ENCODE measurements at regions not wholly inside any gene's neighbourhood (a gene's known extent, or its start where the extent isn't known, plus 50 kb on each side); places are given as distances from the start of the nearest gene placed in this dataset.

GRCh38 chr5:123785162-123786071, 273.4 kb downstream of the CSNK1G3 start:
- no peak for DNase-seq

GRCh38 chr5:123783421-123783820, 271.4 kb downstream of the CSNK1G3 start:
- no peak for DNase-seq

- no peak for DNase-seq
Measured at GRCh38 chr5:123778641-123779040, 266.7 kb downstream of the CSNK1G3 start.

GRCh38 chr5:123776761-123777160, 264.8 kb downstream of the CSNK1G3 start:
- DNase-seq: no peak

- DNase-seq: no peak
Measured at GRCh38 chr5:123771715-123772114, 259.7 kb downstream of the CSNK1G3 start.

GRCh38 chr5:123763201-123763600, 251.2 kb downstream of the CSNK1G3 start:
- DNase-seq: no peak

- no peak for DNase-seq
Measured at GRCh38 chr5:123756816-123757215, 244.8 kb downstream of the CSNK1G3 start.

GRCh38 chr5:123756318-123756665, 244.3 kb downstream of the CSNK1G3 start:
- no peak for DNase-seq

- no peak for DNase-seq
Measured at GRCh38 chr5:123755653-123756317, 243.8 kb downstream of the CSNK1G3 start.

GRCh38 chr5:123754908-123755307, 242.9 kb downstream of the CSNK1G3 start:
- DNase-seq: no peak

- DNase-seq: no peak
Measured at GRCh38 chr5:123753937-123754891, 242.2 kb downstream of the CSNK1G3 start.

- no peak for DNase-seq
Measured at GRCh38 chr5:123753180-123753936, 241.4 kb downstream of the CSNK1G3 start.

GRCh38 chr5:123752552-123753179, 240.7 kb downstream of the CSNK1G3 start:
- DNase-seq: no peak

- DNase-seq: no peak
Measured at GRCh38 chr5:123751670-123752069, 239.7 kb downstream of the CSNK1G3 start.

GRCh38 chr5:123748239-123748638, 236.3 kb downstream of the CSNK1G3 start:
- DNase-seq: no peak

GRCh38 chr5:123746683-123747360, 234.8 kb downstream of the CSNK1G3 start:
- no peak for DNase-seq

- DNase-seq: no peak
Measured at GRCh38 chr5:123743990-123744583, 232.1 kb downstream of the CSNK1G3 start.

- DNase-seq: no peak
Measured at GRCh38 chr5:123735384-123735783, 223.4 kb downstream of the CSNK1G3 start.

- DNase-seq: no peak
Measured at GRCh38 chr5:123732257-123732656, 220.3 kb downstream of the CSNK1G3 start.

GRCh38 chr5:123722451-123722850, 210.5 kb downstream of the CSNK1G3 start:
- DNase-seq: no peak

Measured in stimulated activated CD4-positive, alpha-beta T cell treated with anti-CD3 and anti-CD28 coated beads, Interleukin-4, amount 100 ng/mL, for 1 hour (primary cell).